22Rv1 (cell line): ENCODE measurements at regions not wholly inside any gene's neighbourhood (a gene's known extent, or its start where the extent isn't known, plus 50 kb on each side); places are given as distances from the start of the nearest gene placed in this dataset.

Experiments
- H3K27ac ChIP-seq: fragments of 450-650 bp; 2 replicates; pipeline ENCODE4 v1.5.1; 2017
- ZFX ChIP-seq: fragments of 450-650 bp; IDR thresholded peaks from 2 replicates; pipeline ENCODE4 v1.6.1; 2017; ENCODE audit warnings: antibody characterized with exemption, borderline replicate concordance
- TF ChIP-seq, protein P1 (sequence below): fragments of 450-650 bp; IDR thresholded peaks from 2 replicates; pipeline ENCODE4 v1.5.1; 2017; ENCODE audit warnings: mild to moderate bottlenecking

DNA sequence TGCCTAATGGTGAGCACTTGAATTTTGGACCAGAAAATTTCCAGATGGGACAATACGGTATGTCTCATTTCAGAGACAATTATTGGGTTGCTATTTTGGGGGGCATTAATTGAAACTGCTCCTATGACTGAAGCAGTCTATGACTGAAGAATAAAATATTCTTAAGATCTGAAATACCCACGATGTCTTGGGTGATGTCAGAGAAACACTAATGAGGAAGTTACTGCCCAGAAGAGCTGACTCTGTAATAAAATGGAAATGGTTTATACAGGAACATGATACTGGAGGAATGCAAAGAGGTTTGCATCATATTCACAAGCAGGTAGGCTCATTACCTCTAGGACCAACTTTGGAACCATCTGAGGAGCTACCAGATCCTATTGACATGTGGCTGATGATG is 68.7 kb downstream of the IL12A start:
- TF ChIP-seq ZFX: no peak
- TF ChIP-seq, protein P1, sequence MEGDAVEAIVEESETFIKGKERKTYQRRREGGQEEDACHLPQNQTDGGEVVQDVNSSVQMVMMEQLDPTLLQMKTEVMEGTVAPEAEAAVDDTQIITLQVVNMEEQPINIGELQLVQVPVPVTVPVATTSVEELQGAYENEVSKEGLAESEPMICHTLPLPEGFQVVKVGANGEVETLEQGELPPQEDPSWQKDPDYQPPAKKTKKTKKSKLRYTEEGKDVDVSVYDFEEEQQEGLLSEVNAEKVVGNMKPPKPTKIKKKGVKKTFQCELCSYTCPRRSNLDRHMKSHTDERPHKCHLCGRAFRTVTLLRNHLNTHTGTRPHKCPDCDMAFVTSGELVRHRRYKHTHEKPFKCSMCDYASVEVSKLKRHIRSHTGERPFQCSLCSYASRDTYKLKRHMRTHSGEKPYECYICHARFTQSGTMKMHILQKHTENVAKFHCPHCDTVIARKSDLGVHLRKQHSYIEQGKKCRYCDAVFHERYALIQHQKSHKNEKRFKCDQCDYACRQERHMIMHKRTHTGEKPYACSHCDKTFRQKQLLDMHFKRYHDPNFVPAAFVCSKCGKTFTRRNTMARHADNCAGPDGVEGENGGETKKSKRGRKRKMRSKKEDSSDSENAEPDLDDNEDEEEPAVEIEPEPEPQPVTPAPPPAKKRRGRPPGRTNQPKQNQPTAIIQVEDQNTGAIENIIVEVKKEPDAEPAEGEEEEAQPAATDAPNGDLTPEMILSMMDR: no peak
- H3K27ac ChIP-seq: no peak overlapping the region

DNA sequence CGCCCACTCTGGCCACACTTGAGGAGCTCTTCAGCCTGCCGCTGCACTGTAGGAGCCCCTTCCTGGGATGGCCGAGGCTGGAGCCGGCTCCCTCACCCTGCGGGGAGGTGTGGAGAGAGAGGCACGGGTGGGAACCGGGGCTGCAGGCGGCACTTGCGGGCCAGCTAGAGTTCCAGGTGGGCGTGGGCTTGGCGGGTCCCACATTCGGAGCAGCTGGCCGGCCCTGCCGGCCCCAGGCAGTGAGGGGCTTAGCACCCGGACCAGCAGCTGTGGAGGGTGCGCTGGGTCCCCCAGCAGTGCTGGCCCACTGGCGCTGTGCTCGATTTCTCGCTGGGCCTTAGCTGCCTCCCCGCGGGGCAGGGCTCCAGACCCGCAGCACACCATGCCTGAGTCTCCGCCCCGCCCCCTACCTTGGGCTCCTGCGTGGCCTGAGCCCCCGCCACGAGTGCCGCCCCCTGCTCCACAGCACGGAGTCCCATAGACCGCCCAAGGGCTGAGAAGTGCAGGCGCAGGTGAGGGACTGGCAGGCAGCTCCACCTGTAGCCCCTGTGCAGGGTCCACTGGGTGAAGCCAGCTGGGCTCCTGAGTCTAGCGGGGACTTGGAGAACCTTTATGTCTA is 71.9 kb downstream of the IL12A start:
- no peak for TF ChIP-seq ZFX
- TF ChIP-seq, protein P1: no peak

DNA sequence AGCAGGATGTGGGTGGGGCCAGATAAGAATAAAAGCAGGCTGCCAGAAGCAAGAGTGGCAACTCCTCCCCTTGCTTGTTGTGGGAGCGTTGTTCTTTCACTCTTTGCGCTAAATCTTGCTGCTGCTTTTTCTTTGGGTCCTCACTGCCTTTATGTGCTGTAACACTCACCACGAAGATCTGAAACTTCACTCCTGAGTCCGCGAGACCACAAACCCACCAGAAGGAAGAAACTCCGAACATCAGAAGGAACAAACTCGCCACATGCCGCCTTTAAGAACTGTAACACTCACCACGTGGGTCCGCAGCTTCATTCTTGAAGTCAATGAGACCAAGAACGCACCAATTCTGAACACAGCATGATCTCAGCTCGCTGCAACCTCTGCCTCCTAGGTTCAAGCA is 72.9 kb downstream of the IL12A start:
- TF ChIP-seq, protein P1: no peak
- H3K27ac ChIP-seq: no peak overlapping the region

More for the DNA sequence above, 71.9 kb downstream of the IL12A start:
- no peak overlapping the region for H3K27ac ChIP-seq

DNA sequence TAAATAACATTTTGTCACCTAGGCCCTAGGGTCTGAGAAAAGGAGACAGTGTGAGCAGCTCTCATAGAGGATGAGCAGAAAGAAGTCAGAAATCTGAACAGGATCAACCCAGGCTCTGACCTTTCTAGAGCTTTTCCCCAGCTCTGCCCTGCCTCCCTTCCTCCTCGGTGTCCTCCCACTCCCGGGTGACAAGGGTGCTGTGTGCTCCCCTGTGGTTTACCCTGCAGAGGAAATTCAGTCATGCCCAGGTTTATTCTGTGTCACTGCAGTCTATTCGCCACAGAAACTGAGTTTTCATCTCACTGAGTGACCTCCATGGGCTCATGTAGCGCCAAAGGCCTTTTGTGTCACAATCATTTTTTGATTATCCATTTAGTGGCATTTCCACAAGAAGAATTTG is 76.6 kb downstream of the IL12A start:
- no peak for TF ChIP-seq ZFX
- TF ChIP-seq, protein P1: no peak
- H3K27ac ChIP-seq: no peak overlapping the region

DNA sequence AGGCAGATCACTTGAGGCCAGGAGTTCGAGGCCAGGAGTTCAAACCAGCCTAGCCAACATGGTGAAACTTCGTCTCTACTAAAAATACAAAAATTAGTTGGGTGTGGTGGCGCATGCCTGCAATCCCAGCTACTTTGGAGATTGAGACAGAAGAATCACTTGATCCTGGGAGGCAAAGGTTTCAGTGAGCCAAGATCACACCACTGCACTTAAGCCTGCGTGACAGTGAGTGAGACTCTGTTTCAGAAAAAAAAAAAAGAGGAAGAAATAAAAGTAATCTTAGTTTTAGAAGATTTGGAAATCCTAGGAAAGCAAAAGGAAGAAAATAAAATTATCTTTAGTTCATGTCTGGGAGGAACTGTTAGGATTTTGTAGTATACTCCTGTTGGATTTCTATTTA is 77.2 kb downstream of the IL12A start:
- TF ChIP-seq ZFX: no peak
- TF ChIP-seq, protein P1: no peak
- H3K27ac ChIP-seq: no peak overlapping the region

DNA sequence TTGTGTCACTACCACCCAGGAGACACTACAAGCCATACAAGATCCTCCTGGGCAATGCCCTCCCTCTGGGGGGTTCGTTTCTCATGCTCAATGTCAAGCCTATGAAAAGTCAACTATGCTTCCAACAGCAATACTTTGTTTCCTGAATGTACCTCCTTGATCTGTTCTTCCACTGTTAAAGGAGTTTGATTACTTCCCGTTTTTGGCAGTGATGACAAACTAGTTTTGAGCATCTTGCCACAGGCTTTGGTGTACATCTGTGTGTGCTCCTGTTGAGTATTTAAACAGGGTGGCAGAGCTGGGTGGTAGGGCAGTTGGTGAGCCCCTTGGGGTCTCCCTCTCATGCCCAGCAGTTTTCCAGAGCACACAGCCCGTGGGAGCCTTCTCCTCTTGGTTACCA is 81.4 kb downstream of the IL12A start:
- TF ChIP-seq, protein P1: no peak
- no peak for TF ChIP-seq ZFX
- no peak overlapping the region for H3K27ac ChIP-seq

DNA sequence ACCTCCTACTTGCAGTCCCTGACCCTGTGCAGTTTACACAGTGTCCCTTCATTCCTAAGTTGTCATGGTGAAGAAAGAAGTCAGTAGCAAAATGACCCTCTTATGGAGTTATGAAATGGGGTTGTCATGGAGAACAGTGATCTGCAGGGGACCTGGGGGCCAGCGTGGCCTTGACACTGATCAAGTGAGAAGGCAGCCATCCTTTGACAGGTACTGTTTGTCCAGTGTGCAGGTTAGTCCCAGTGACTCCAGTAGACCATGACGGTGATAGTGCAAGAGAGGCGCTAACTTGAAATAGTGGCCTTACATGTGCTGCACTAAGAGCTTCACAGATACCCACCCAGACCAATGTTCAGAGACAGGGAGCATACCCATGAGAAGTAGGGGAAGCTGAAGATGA is 87.9 kb downstream of the IL12A start:
- TF ChIP-seq ZFX: no peak
- TF ChIP-seq, protein P1: no peak
- no peak overlapping the region for H3K27ac ChIP-seq
